RPMI7951 (cell line): ENCODE measurements at regions not wholly inside any gene's neighbourhood (a gene's known extent, or its start where the extent isn't known, plus 50 kb on each side); places are given as distances from the start of the nearest gene placed in this dataset.

ENCODE experiments used
- DNase-seq: peaks from one replicate; pipeline ENCODE4 v3.0.0-alpha.2; 2012; ENCODE audit warnings: low read depth

DNA sequence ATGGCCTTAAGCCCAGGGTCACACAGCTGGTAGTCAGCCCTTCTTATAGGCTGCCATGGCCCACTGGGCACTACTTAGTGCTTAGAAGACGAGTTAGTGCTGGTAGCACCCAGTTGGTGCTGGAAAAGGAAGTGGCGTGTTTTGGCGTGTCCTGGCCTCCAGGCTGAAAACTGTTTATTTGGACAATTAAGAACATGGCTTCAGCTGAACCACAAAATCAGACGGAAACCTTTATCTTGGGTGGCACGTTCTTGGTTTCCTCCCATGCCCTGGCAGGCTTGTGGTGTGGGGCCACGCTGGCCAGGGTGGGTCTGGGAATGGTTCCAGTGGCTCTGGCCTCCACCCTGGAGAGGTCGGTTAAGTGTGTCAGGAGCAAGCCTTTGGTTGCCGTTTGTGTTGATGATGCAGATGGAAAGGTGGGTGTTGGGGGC lies 141.5 kb upstream of the HAAO start:
- peak; percentile 42 for DNase-seq

GRCh38 chr2:42932271-42933151 lies 140.1 kb upstream of the HAAO start:
- no peak for DNase-seq

GRCh38 chr2:42931818-42932195 lies 139.4 kb upstream of the HAAO start:
- no peak for DNase-seq

- DNase-seq = no peak
These were observed 138.9 kb upstream of the HAAO start for GRCh38 chr2:42931146-42931817.

- no peak for DNase-seq
These were observed 137.7 kb upstream of the HAAO start for GRCh38 chr2:42930025-42930581.

DNA sequence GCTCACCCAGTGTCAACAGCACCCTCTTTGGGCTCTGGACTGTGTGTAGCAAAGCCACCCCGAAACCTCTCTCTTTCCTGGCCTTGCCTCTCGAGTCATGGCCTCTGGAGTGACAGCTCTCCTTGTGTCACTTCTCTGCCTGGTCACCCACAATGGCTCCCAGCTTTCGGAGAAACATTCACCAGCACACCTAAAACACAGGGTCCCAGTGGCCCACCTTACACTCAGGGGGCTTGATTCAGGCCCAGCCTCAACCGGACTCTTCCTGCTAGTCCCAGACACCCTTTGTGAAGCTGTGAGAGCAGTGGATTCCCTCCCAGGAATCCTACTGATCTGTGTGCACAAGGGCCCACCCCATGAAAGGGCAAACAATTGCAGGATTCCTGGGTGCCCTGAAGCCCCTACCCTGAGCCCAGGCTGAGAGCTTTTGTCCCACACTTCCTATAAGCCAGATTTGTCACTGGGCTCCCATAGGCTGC lies 137.2 kb upstream of the HAAO start:
- DNase-seq = no peak

DNA sequence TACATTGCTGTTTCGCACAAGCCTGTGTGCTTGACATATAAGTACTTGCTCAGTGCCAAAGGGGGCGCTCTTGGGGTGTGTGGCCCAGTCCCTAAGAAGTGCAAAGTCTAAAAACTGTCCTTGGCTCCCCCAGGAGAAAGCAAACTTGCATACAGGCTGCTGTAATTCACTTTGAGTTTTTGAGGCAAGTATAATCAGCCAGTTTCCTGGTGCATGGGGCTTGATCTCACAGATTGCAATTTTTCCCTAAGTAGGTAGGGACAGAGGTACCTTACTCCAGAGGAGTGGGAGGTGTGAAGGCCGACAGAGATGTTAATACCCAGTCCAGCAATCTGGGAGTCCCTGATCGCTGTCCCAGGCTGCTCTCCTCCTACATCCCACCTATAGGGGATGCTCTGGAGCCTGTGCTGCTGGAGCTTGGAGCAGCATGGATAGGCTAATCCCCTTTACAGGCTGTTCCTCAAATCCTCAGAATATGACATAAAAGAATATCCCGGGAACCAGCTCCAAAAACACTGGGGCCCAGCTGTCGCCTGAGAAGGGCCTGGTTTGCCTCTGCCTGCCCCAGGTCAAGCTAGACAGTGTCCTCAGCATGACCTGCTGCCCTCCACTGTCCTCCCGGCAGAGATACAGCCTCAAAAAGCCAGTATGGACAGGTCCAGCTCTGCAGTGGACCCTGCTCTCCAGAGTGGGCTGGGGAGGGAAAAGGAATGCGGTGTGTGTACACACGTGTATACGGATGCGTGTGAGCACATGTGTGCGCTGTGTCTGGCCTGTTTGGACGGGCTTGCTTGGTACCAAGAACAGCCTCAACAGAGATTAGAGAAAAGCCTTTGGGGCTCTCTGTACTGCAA lies 136.5 kb upstream of the HAAO start:
- no peak for DNase-seq

GRCh38 chr2:42928161-42928691 lies 135.8 kb upstream of the HAAO start:
- no peak for DNase-seq

- DNase-seq = no peak
These were observed 135.2 kb upstream of the HAAO start for GRCh38 chr2:42927334-42928160.

DNA sequence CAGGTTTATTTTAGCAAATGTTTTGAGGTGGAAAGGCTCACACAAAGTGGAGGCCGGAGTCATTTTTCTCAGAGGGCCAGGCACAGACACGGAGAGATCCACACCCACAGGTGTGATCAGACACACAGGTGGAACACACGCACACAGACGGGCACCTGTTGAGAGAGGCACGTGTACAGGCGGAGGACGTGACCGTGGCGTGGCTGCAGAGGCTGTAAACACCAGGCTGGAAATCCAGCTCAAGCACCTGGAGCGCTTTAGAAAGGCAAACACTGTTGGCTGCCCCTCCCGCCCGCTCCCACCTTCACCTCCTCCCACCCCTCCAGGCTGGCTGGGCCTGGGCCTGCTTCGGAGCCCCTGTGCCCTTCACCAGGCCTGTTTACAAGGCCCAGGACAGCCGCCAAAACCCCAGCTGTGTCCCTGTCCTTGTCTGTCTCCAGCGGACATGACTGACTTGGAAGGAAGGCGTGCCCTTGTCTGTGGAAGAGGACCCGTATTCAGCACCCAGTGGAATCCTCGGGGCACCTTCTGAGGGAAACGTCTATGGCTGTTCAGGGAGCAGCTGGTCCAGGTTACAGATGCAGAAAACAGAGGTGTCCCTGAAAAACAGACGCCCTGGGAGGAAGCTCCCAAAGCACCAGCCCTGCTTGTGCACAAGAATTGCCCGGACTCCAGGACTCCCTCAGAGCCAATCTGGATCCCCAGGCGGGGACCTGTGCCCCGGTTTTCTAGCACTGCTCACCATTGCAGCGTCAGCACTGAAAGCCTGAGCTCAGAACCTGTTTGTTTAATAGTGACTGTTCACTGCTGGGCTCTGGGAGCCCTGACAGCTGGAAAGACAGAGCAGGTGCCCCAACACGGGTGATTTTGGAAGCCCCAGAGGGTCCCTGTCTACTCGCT lies 134.3 kb upstream of the HAAO start:
- DNase-seq = no peak

- DNase-seq = no peak
These were observed 133.5 kb upstream of the HAAO start for GRCh38 chr2:42925742-42926433.

GRCh38 chr2:42924418-42924886 lies 132.1 kb upstream of the HAAO start:
- DNase-seq = no peak

DNA sequence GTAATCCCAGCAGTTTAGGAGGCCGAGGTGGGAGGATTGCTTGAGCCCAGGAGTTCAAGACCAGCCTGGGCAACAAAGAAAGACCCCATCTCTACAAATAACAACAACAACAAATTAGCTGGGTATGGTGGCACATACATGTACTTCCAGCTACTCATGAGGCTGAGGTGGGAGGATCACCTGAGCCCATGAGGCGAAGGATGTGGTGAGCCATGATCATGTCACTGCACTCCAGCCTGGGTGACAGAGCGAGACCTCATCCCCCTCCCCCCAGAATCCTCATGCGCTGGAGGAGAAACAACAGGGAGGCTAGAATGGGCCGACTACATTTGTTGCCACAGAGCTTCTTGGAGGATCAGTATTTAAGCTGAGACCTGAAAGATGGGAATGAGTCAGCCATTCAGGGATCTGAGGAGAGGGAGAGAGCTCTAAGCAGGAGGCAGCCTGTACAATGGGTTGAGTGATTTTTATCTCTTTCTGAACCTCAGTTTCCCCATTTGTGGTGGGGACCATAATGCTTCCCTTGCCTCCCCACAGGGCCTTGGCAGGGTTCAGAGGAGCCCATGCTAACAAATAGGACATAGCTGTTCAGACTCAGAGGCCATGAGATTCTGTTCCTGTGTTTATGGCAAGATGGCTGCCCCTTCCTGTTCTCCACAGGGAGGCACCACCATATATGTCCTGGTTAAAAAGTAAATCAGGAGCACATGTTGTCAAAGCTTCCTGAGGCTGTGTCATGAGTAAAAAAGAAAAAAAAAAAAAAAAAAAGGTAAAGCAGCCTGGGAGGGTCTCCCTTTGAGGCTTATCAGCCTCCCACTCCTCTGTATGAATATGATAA lies 131.4 kb upstream of the HAAO start:
- no peak for DNase-seq

DNA sequence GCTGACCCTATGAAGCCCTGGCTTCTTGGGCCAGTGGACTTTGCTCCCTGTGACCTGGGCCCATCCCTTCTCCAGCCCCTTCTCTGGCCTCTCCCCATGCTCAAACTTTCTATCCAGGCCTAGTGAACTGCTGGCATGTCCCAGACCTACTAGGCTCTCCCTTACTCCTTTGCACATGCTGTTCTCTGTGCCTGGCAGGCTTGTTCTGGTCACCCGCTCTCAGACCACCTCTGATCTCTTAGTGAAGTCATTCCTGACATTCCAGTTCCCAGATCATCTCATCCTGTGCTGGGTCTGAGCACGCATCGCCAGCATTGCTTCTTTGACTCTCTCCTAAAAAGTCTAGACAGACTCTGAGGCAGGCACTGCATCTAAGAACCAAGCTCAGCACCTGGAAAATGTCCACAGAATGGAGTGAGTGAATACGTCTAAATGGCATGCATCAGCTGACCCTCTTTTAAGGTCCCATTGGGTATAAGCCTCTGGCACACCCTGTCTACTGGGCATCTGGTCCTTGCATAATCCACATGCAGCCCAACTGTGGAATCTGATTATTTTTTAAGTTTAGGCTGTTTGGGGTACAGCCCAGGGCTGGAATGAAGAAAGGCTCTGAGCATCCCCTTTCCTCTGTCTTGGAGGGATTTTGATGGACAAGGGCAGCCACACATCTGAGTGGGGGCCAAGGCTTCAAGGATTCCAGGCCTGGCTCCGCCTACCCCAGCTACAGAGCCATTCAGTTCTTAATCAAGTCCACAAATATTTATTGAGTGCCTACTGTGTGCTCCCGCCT lies 130.6 kb upstream of the HAAO start:
- DNase-seq = peak; percentile 27

DNA sequence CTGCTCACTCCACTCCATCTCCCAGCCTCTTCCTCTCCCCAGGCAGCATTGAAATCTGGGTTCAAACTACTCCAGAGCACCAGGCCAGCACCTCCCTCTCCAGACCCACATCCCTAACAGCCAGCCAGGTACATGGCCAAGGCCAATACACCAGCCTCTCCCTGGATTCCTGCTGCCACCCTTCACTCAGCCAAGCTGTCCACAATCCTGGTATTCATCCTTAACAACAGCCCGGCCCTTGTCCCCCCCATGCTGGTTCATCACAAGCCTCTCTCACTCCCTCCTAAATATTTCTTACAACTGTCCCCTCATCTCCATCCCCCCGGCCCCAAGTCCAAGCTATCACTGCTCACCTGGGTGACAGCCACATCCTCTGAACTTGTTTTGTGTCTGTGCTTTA lies 129.9 kb upstream of the HAAO start:
- no peak for DNase-seq

- DNase-seq = no peak
These were observed 129.3 kb upstream of the HAAO start for GRCh38 chr2:42921721-42922120.

GRCh38 chr2:42921147-42921520 lies 128.8 kb upstream of the HAAO start:
- DNase-seq = no peak
